ENCODE measurements at regions not wholly inside any gene's neighbourhood (a gene's known extent, or its start where the extent isn't known, plus 50 kb on each side); places are given as distances from the start of the nearest gene placed in this dataset.

- no peak for TF ChIP-seq CTCF (IDR thresholded peaks at IDR 0.05)
- no peak for TF ChIP-seq POLR2AphosphoS5 (IDR thresholded peaks at IDR 0.05)
Measured at GRCh38 chr3:31461426-31461825, 71.3 kb upstream of the STT3B start.

Measured in stomach (tissue), 4 donors.